IMR-90 (cell line): ENCODE measurements at regions not wholly inside any gene's neighbourhood (a gene's known extent, or its start where the extent isn't known, plus 50 kb on each side); places are given as distances from the start of the nearest gene placed in this dataset.

ENCODE experiments used
- ATAC-seq: fragments of 200-7000 bp; cut with Tn5 transposase; 2 replicates; pipeline ENCODE4 v1.9.1; 2020; ENCODE audit warnings: low read depth, mild to moderate bottlenecking, moderate library complexity
- BruUV-seq: library from RNA; stranded (reverse); fragments of 400-500 nt; replicated peaks from 2 replicates; lab custom pipeline; 2021; lab: Mats Ljungman, UMichigan
- CTCF ChIA-PET: fragments of 300-600 bp; formaldehyde crosslinking; extraction: SDS; loops from one replicate; lab custom pipeline; 2021; ENCODE audit warnings: antibody characterized with exemption; lab: Yijun Ruan, JAX
- POLR2A ChIA-PET: fragments of 300-600 bp; sonication (Branson Sonifier 250); formaldehyde crosslinking; loops from one replicate; lab custom pipeline; 2022; ENCODE audit warnings: antibody characterized with exemption; ENCODE audit not compliant: unreplicated experiment; lab: Charles Lee
- DNase-seq: peaks from one replicate; pipeline ENCODE4 v3.0.0; 2013
- H2AFZ ChIP-seq: replicated peaks from 2 replicates; pipeline ENCODE3; 2013; ENCODE audit warnings: low read length, mild to moderate bottlenecking; ENCODE audit not compliant: poor library complexity
- H2AK5ac ChIP-seq: 2 replicates; pipeline ENCODE4 v1.6.1; 2013; ENCODE audit warnings: low read depth, low read length, inconsistent platforms
- H2AK9ac ChIP-seq: replicated peaks from 2 replicates; pipeline ENCODE3; 2013; ENCODE audit warnings: mild to moderate bottlenecking, low read depth, low read length, moderate library complexity; ENCODE audit not compliant: poor library complexity
- H2BK120ac ChIP-seq: 2 replicates; pipeline ENCODE4 v1.6.1; 2013; ENCODE audit warnings: low read depth, low read length, inconsistent platforms
- H2BK15ac ChIP-seq: 3 replicates; pipeline ENCODE4 v1.6.1; 2013; ENCODE audit warnings: low read depth, low read length, inconsistent platforms
- H2BK20ac ChIP-seq: 2 replicates; pipeline ENCODE4 v1.6.1; 2013; ENCODE audit warnings: low read depth, mild to moderate bottlenecking, inconsistent platforms, low read length, moderate library complexity
- H2BK5ac ChIP-seq: 2 replicates; pipeline ENCODE4 v1.6.1; 2013; ENCODE audit warnings: mild to moderate bottlenecking, low read depth, low read length, inconsistent platforms; ENCODE audit not compliant: poor library complexity, severe bottlenecking
- H3K14ac ChIP-seq: replicated peaks from 2 replicates; pipeline ENCODE4 v1.6.1; 2013; ENCODE audit warnings: low read depth, low read length, inconsistent platforms
- H3K18ac ChIP-seq: 2 replicates; pipeline ENCODE4 v1.6.1; 2013; ENCODE audit warnings: low read depth, low read length, control low read depth
- H3K23ac ChIP-seq: 2 replicates; pipeline ENCODE4 v1.6.1; 2013; ENCODE audit warnings: low read depth, low read length, inconsistent platforms
- H3K27ac ChIP-seq: 2 replicates; pipeline ENCODE4 v1.5.1; 2013; ENCODE audit warnings: mild to moderate bottlenecking, control low read depth, low read length; ENCODE audit not compliant: insufficient read depth
- H3K27me3 ChIP-seq: 2 replicates; pipeline ENCODE4 v1.6.1; 2013; ENCODE audit warnings: low read length; ENCODE audit not compliant: control insufficient read depth, insufficient read depth
- H3K36me3 ChIP-seq: 2 replicates; pipeline ENCODE4 v1.6.1; 2013; ENCODE audit warnings: low read length, mixed read lengths; ENCODE audit not compliant: control insufficient read depth, insufficient read depth
- H3K4ac ChIP-seq: 2 replicates; pipeline ENCODE4 v1.6.1; 2013; ENCODE audit warnings: low read depth, low read length, inconsistent platforms
- H3K4me1 ChIP-seq: 2 replicates; pipeline ENCODE4 v1.6.1; 2013; ENCODE audit warnings: low read length, mixed read lengths; ENCODE audit not compliant: control insufficient read depth, insufficient read depth
- H3K4me2 ChIP-seq: 2 replicates; pipeline ENCODE4 v1.6.1; 2013; ENCODE audit warnings: low read depth, mild to moderate bottlenecking, control low read depth, low read length, moderate library complexity
- H3K4me3 ChIP-seq: 2 replicates; pipeline ENCODE4 v1.5.1; 2013; ENCODE audit warnings: low read depth, mild to moderate bottlenecking, control low read depth, low read length, moderate library complexity; ENCODE audit not compliant: insufficient read depth
- H3K56ac ChIP-seq: 2 replicates; pipeline ENCODE4 v1.6.1; 2013; ENCODE audit warnings: low read length, inconsistent platforms; ENCODE audit not compliant: insufficient read depth; ENCODE audit errors: extremely low read depth
- H3K79me1 ChIP-seq, 2 experiments: 2 replicates each; pipeline ENCODE4 v1.6.1; 2013; ENCODE audit warnings: low read length in 2 of 2, inconsistent platforms in 1 of 2, low read depth in 1 of 2
- H3K9ac ChIP-seq: 2 replicates; pipeline ENCODE4 v1.6.1; 2013; ENCODE audit warnings: low read depth, low read length, control low read depth
- H3K9me1 ChIP-seq: 2 replicates; pipeline ENCODE4 v1.6.1; 2013; ENCODE audit warnings: low read length, inconsistent platforms; ENCODE audit not compliant: insufficient read depth
- H3K9me3 ChIP-seq: 2 replicates; pipeline ENCODE4 v1.6.1; 2013; ENCODE audit warnings: low read length; ENCODE audit not compliant: control insufficient read depth, insufficient read depth
- H4K20me1 ChIP-seq: 2 replicates; pipeline ENCODE4 v1.6.1; 2013; ENCODE audit warnings: low read length, inconsistent platforms; ENCODE audit not compliant: insufficient read depth
- H4K5ac ChIP-seq: 2 replicates; pipeline ENCODE4 v1.6.1; 2013; ENCODE audit warnings: mild to moderate bottlenecking, low read depth, low read length, control low read depth
- H4K8ac ChIP-seq, 2 experiments: 2 replicates each; pipeline ENCODE4 v1.6.1; 2013; ENCODE audit warnings: low read depth in 2 of 2, low read length in 2 of 2, control low read depth in 1 of 2, inconsistent platforms in 1 of 2
- H4K91ac ChIP-seq: 2 replicates; pipeline ENCODE4 v1.6.1; 2013; ENCODE audit warnings: low read depth, low read length, inconsistent platforms; ENCODE audit not compliant: insufficient read depth
- CHD1 ChIP-seq: IDR thresholded peaks from 2 replicates; pipeline ENCODE4 v1.6.1; 2012; ENCODE audit warnings: low read depth, low read length, improper control_type of control experiment
- MAFK ChIP-seq: IDR thresholded peaks from 2 replicates; pipeline ENCODE4 v1.6.1; 2012; ENCODE audit warnings: low read depth, low read length, improper control_type of control experiment
- POLR2A ChIP-seq: IDR thresholded peaks from 2 replicates; pipeline ENCODE4 v1.6.1; 2012; ENCODE audit warnings: mild to moderate bottlenecking, low read depth, low read length
- RCOR1 ChIP-seq: IDR thresholded peaks from 2 replicates; pipeline ENCODE4 v1.6.1; 2012; ENCODE audit warnings: mild to moderate bottlenecking, low read length, improper control_type of control experiment; ENCODE audit not compliant: insufficient replicate concordance
- SMC3 ChIP-seq: fragments of 150-350 bp; IDR thresholded peaks from 2 replicates; pipeline ENCODE4 v1.6.1; 2016; ENCODE audit warnings: low read depth, mild to moderate bottlenecking, antibody characterized with exemption, low read length, moderate library complexity
- WGBS, 2 experiments: methylation state at CpG; one replicate each; pipeline versions ENCODE4 v1.1.5 to v1.1.7; 2013; ENCODE audit warnings: missing lambda C conversion rate in 2 of 2; ENCODE audit not compliant: insufficient read length in 1 of 2; ENCODE audit errors: extremely low coverage in 2 of 2; 5-methylcytosine and 5-hydroxymethylcytosine counted together
- dilution Hi-C: fragments of 300-500 bp; cut with HindIII; formaldehyde crosslinking; loops from one replicate; pipeline ENCODE4 v1.14.3; 2018; ENCODE audit warnings: low sequenced_read_pairs; ENCODE audit not compliant: unreplicated experiment
- in situ Hi-C: fragments of 300-500 bp; cut with MboI; formaldehyde crosslinking; loops from 3 replicates; pipeline ENCODE4 v1.14.3; 2019; ENCODE audit warnings: low sequenced_read_pairs, inconsistent platforms, mixed read lengths
- intact Hi-C: fragments of 100-400 bp; cut with micrococcal nuclease; formaldehyde crosslinking; loops from 2 replicates; pipeline ENCODE4 v1.10.0; 2022

GRCh38 chr5:172581315-172581714 is 59.7 kb upstream of the NEURL1B start:
- Histone ChIP-seq H4K8ac (no peak overlapping the region), H3K4ac (no peak overlapping the region), H4K5ac (no peak overlapping the region), H3K4me1 (no peaks in the 10 kb centered on the region), H2BK5ac (no peak overlapping the region), H3K9me1 (no peaks in the 10 kb centered on the region), H4K20me1 (no peaks in the 10 kb centered on the region), H3K9ac (no peak overlapping the region), H2BK120ac (no peak overlapping the region), H3K79me1 (no peaks in the 10 kb centered on the region), H2AK5ac (no peak overlapping the region), H3K36me3 (no peaks in the 10 kb centered on the region), H2BK20ac (no peak overlapping the region), H3K27me3 (peaks cover 80% of the 10 kb centered on the region), H2AK9ac (no peak overlapping the region), H3K56ac (no peak overlapping the region), H3K4me3 (no peak overlapping the region), H2BK15ac (no peak overlapping the region), H3K9me3 (no peaks in the 10 kb centered on the region), H3K4me2 (no peak overlapping the region), H4K91ac (no peak overlapping the region), H3K14ac (no peak overlapping the region), H3K27ac (no peak overlapping the region), H3K23ac (no peak overlapping the region), H3K18ac (no peak overlapping the region), H2AFZ (no peak overlapping the region)
- TF ChIP-seq POLR2A (no peak), SMC3 (no peak), RCOR1 (no peak), MAFK (no peak), CHD1 (no peak)
- no CpG with 5 or more reads among the region's 4 CpGs for WGBS, 2 experiments
- CTCF ChIA-PET = no interaction called here
- POLR2A ChIA-PET = no interaction called here
- dilution Hi-C loops = no loop called here
- no TSS peak for BruUV-seq
- DNase-seq = no peak
- no peak for ATAC-seq
- in situ Hi-C loops = no loop called here
- intact Hi-C loops = no loop called here
